HG03575 (cell line): ENCODE measurements at regions not wholly inside any gene's neighbourhood (a gene's known extent, or its start where the extent isn't known, plus 50 kb on each side); places are given as distances from the start of the nearest gene placed in this dataset.
"Not testable (repeated sequence)": the region's sequence is repeated elsewhere in the genome, so short reads cannot be mapped to it uniquely, and the experiment has no call there.

ENCODE experiments used
- ATAC-seq: cut with Tn5 transposase; IDR thresholded peaks from one replicate; pipeline ENCODE4 v1.9.1; 2021; ENCODE audit not compliant: unreplicated experiment, insufficient number of reproducible peaks, low FRiP score; ENCODE audit errors: extremely low read depth

- no peak for ATAC-seq
Observed at GRCh38 chr2:149877074-149877473, 289.5 kb upstream of the MMADHC start.

DNA sequence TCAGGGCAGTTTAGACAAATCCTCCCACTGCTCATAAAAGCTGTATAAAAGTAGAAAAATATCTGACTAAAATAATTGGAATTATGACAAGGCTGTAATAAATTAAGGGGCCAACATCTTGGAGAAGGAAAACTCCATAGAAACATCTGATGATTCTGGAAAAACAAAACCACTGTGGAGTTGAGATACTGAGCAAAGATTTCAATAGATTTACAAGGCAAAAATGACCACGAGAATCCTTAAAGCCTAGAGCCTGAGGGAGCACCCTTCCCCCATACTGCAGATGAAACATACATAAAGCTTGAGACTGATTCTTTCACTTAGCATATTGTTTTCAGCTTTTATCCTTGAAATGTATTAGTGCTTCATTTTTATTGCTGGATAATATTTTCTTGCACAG lies 286.4 kb upstream of the MMADHC start:
- no peak for ATAC-seq

DNA sequence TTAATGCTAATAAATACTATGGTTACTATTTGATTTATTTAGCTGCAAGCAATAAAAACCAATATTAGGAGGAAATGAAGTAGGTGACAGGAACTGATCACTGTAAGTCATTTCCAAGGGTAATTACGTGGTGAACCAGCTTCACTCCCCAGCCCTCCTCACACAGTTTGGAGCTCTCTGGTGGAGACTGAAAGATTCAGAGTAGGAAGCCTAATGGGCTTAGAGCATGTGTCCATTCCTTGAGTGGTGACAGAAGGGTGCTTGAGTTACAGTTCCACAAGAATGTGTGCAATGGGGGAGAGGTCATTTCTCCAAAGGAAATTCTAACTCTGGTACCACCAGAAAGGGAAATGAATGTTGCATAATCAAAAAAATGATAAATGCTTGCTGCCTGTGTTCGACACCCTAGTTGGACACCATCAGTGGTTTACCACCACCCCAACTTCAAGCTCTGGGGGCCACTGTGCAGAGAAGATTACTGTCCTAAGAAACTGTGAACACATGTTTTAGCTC lies 285.1 kb upstream of the MMADHC start:
- no peak for ATAC-seq

- no peak for ATAC-seq
Observed at GRCh38 chr2:149872041-149872440, 284.5 kb upstream of the MMADHC start.

DNA sequence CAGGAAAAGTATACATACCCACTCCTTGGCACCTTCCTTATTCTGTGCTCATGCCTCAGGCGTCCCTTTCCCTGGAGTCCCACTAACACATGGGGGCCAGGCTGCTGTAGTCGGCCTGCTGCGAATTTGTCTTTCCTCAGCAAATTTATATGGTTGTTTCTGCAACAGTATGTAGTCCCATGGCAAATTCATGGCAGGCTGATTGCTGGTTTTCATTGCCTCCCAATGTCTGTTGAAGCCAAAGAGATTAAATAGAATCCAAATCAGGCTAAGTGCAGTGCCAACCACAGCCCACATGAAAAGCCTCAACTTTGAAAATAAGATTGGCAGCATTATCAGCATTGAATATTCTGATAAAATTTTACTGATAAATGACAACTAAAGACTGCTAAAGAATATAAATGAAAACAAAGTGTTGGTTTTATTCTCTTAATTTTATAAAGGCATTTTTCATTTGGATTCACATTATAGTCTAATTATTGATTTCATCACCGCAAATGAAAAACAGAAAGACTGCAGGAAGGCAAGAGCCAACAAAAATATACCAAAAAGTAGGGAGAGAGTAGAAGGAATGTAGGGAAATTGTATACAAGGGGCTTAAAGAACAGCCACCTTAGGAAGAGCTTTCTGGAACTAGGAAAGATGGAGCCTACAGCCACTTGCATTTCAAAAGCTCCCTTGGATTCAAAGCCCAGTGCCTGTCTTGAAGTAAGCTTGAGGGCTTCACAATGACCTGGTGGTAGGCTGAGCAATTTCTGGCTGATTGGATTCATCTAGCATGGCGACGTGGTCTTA lies 283.7 kb upstream of the MMADHC start:
- ATAC-seq: no peak

- ATAC-seq: no peak
Observed at GRCh38 chr2:149863227-149863626, 275.7 kb upstream of the MMADHC start.

DNA sequence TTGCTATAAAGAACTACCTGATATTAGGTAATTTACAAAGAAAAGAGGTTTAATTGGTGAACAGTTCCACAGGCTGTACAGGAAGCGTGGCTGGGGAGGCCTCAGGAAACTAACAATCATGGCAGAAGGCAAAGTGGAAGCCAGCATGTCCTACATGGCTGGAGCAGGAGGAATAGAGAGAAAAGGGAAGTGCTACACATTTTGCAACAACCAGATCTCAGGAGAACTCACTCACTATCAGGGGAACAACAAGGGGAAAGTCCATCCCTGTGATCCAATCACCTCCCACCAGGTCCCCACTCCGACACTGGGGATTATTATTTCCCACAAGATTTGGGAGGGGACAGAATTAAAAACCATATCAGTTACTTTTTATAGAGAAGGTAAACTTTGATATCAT lies 273.5 kb upstream of the MMADHC start:
- ATAC-seq: no peak

GRCh38 chr2:149860276-149860921 lies 272.8 kb upstream of the MMADHC start:
- ATAC-seq: no peak

- no peak for ATAC-seq
Observed at GRCh38 chr2:149858901-149859634, 271.5 kb upstream of the MMADHC start.

DNA sequence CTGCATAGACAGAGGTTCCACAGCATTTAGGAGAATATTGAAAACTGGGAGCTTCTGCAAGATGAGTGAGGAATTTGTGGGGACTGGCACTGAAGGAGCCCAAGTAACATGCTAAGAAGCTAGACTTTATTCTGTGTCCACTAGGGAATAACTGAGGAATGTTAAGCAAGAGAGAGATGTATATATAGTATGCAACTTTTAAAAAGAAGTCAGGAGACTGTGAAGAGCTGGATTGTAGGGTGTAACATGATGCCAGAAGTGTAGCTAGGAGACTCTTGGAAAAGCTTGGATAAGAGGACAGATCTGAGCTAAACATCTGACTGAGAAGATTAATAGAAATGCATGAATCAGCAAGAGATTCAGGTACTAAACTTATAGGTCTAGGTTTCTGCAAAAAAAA lies 270.6 kb upstream of the MMADHC start:
- no peak for ATAC-seq

GRCh38 chr2:149857344-149857743 lies 269.8 kb upstream of the MMADHC start:
- ATAC-seq: no peak

DNA sequence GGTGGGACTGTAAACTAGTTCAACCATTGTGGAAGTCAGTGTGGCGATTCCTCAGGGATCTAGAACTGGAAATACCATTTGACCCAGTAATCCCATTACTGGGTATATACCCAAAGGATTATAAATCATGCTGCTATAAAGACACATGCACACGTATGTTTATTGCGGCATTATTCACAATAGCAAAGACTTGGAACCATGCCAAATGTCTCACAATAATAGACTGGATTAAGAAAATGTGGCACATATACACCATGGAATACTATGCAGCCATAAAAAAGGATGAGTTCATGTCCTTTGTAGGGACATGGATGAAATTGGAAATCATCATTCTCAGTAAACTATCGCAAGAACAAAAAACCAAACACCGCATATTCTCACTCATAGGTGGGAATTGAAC lies 268.3 kb upstream of the MMADHC start:
- ATAC-seq: not testable (repeated sequence)

- no peak for ATAC-seq
Observed at GRCh38 chr2:149849591-149849990, 262.0 kb upstream of the MMADHC start.

- no peak for ATAC-seq
Observed at GRCh38 chr2:149849136-149849535, 261.6 kb upstream of the MMADHC start.

GRCh38 chr2:149841396-149841795 lies 253.8 kb upstream of the MMADHC start:
- ATAC-seq: no peak

DNA sequence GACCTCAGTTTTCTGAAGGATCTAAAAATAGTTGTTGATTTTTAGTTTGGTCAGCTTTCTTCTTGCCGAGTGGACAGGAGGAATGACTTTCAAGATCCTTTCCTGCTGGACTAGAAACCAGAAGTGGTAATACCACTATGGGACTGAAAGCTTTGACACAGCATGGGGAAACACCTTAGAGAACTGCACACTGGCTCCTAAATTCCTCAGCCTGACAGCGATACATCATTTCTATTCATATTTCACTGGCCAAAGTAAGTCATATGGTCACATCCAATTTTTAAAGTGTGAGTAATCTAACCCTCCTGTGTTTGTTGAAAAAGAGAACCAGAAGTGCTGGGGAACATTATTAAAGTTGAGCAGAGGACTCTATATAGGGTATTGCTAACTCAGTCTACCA lies 244.7 kb upstream of the MMADHC start:
- ATAC-seq: no peak

GRCh38 chr2:149828520-149829210 lies 241.1 kb upstream of the MMADHC start:
- no peak for ATAC-seq

- ATAC-seq: no peak
Observed at GRCh38 chr2:149827585-149828126, 240.1 kb upstream of the MMADHC start.
